ENCODE measurements at regions not wholly inside any gene's neighbourhood (a gene's known extent, or its start where the extent isn't known, plus 50 kb on each side); places are given as distances from the start of the nearest gene placed in this dataset.
A peak's percentile ranks its signal among the peaks of the same experiment; 100 is the strongest.

GRCh38 chr12:114916124-114916523 is 232.1 kb upstream of the TBX3 start:
- H3K27me3 ChIP-seq (replicated peaks in 1 of 4; ENCODE audit: control insufficient read depth in 3 of 4, extremely low read depth in 1 of 4, insufficient read depth in 3 of 4, low read length in 3 of 4): no peaks in the 10 kb centered on the region
- no peaks in the 10 kb centered on the region for H3K79me1 ChIP-seq (ENCODE audit: low read depth, low read length)
- H3K9me3 ChIP-seq (ENCODE audit: insufficient read depth in 2 of 2, low read depth in 1 of 2, low read length in 1 of 2): 0 out of 4 replicates have a peak, but pooled peaks cover 0 to 5% of the 10 kb centered on the region in 2 experiments
- H3K4ac ChIP-seq (replicated peaks; ENCODE audit: insufficient read length, low read depth, low read length): no peak overlapping the region
- no peak overlapping the region for H3K4me2 ChIP-seq (ENCODE audit: insufficient read depth in 1 of 2, low read depth in 2 of 2, low read length in 2 of 2)
- H3K4me1 ChIP-seq (replicated peaks in 1 of 4; ENCODE audit: control insufficient read depth in 3 of 4, insufficient read depth in 4 of 4, low read length in 3 of 4): no peaks in the 10 kb centered on the region
- H4K5ac ChIP-seq (ENCODE audit: insufficient read length, low read depth, low read length): no peak overlapping the region
- H2BK20ac ChIP-seq (ENCODE audit: low read length): no peak overlapping the region
- H4K91ac ChIP-seq (replicated peaks; ENCODE audit: insufficient read length, low read length): no peak overlapping the region
- no peak overlapping the region; the same call in 1 of the 2 replicates for H4K8ac ChIP-seq (ENCODE audit: extremely low read depth, insufficient read depth, low read length)
- H2BK120ac ChIP-seq (replicated peaks; ENCODE audit: low read depth, low read length): peak overlapping the region; percentile 6
- WGBS, 2 experiments (ENCODE audit: extremely low coverage in 1 of 2, insufficient coverage in 1 of 2, insufficient read length in 1 of 2, insufficient replicate concordance in 2 of 2, low coverage in 1 of 2, low lambda C conversion rate in 2 of 2, missing lambda C conversion rate in 1 of 2): 89% methylated on average over 3 of the region's 3 CpGs; no CpG with 5 or more reads in 1 of the 2 experiments
- no peak overlapping the region for H2AFZ ChIP-seq (ENCODE audit: low read length)
- H3K23ac ChIP-seq (ENCODE audit: insufficient read length): no peak overlapping the region
- H3K9ac ChIP-seq (replicated peaks in 1 of 4; ENCODE audit: extremely low read depth in 1 of 4, low read depth in 3 of 4, low read length in 3 of 4): no peak overlapping the region
- POLR2A ChIA-PET (ENCODE audit: partially characterized antibody): no interaction called here
- no peak overlapping the region for H2BK5ac ChIP-seq (ENCODE audit: low read depth, low read length)
- H3K79me2 ChIP-seq (ENCODE audit: control insufficient read depth in 1 of 2, insufficient read depth in 2 of 2, low read length in 2 of 2): no peaks in the 10 kb centered on the region
- H3K23me2 ChIP-seq (ENCODE audit: low read depth, low read length): no peaks in the 10 kb centered on the region
- H2BK12ac ChIP-seq (ENCODE audit: low read depth, low read length): no peak overlapping the region
- H3K27ac ChIP-seq (ENCODE audit: low read depth, low read length): no peak overlapping the region
- H3K4me3 ChIP-seq (ENCODE audit: extremely low read depth in 1 of 4, insufficient read depth in 2 of 4, low read depth in 3 of 4, low read length in 4 of 4): no peak overlapping the region
- FAIRE-seq (no peak), DNase-seq (ENCODE audit: low read depth in 1 of 2, low spot score in 2 of 2) (no peak)
- H3K36me3 ChIP-seq (ENCODE audit: control insufficient read depth in 2 of 4, insufficient read depth in 4 of 4, low read length in 3 of 4): no peaks in the 10 kb centered on the region
- H3K14ac ChIP-seq (ENCODE audit: insufficient read length): no peak overlapping the region
- H2BK15ac ChIP-seq (ENCODE audit: low read length): no peak overlapping the region
- CTCF ChIA-PET (ENCODE audit: partially characterized antibody): interaction anchor here (0.9 kb wide), 1 partner anchor 956 kb away, joined by 3 read pairs; no protein-coding TSS in a partner anchor
- H3K18ac ChIP-seq (ENCODE audit: extremely low read depth, low read length): no peak overlapping the region
- H3K56ac ChIP-seq (replicated peaks; ENCODE audit: insufficient read length, low read depth, low read length): no peak overlapping the region
- H2AK5ac ChIP-seq (ENCODE audit: low read depth, low read length): no peak overlapping the region
- H4K20me1 ChIP-seq (replicated peaks in 1 of 2; ENCODE audit: control insufficient read depth in 1 of 2, insufficient read depth in 2 of 2, low read length in 2 of 2): no peaks in the 10 kb centered on the region
- no peak for TF ChIP-seq HDAC2 (IDR thresholded peaks at IDR 0.05; ENCODE audit: borderline replicate concordance in 1 of 2, low read depth in 2 of 2, low read length in 2 of 2)

Measured in H1 (cell line).